ENCODE measurements at regions not wholly inside any gene's neighbourhood (a gene's known extent, or its start where the extent isn't known, plus 50 kb on each side); places are given as distances from the start of the nearest gene placed in this dataset.

GRCh38 chr1:199597152-199597551 lies 430.4 kb upstream of the NR5A2 start:
- Histone ChIP-seq H4K20me1 (ENCODE audit: insufficient read depth, low read length) (no peaks in the 10 kb centered on the region), H3K9me2 (ENCODE audit: low read depth, low read length) (no peaks in the 10 kb centered on the region), H3K4me3 (ENCODE audit: low read depth, low read length, poor library complexity, severe bottlenecking) (no peak overlapping the region), H3K79me2 (ENCODE audit: insufficient read depth, low read length) (no peaks in the 10 kb centered on the region), H3K4me1 (ENCODE audit: insufficient read depth, low read length, severe bottlenecking) (no peaks in the 10 kb centered on the region), H3K4me2 (ENCODE audit: low read length) (no peak overlapping the region), H3F3A (ENCODE audit: insufficient read depth, low read length) (no peaks in the 10 kb centered on the region), H3K9ac (ENCODE audit: low read length) (no peak overlapping the region), H3K27me3 (ENCODE audit: insufficient read depth, low read length) (no peaks in the 10 kb centered on the region), H3K36me3 (ENCODE audit: insufficient read depth, low read length) (no peaks in the 10 kb centered on the region), H3K27ac (ENCODE audit: low read depth, low read length, poor library complexity, severe bottlenecking) (no peak overlapping the region), H2AFZ (ENCODE audit: low read length) (no peak overlapping the region), H3K9me3 (ENCODE audit: low read length) (no peaks in the 10 kb centered on the region)
- TF ChIP-seq CTCF (IDR thresholded peaks at IDR 0.05; ENCODE audit: low read length): no peak
- no peak for TF ChIP-seq EZH2 (IDR thresholded peaks at IDR 0.05; ENCODE audit: borderline replicate concordance, low read length)

GRCh38 chr1:199608414-199608813 lies 419.1 kb upstream of the NR5A2 start:
- H3F3A ChIP-seq (ENCODE audit: insufficient read depth, low read length): no peaks in the 10 kb centered on the region
- no peak for TF ChIP-seq CTCF (IDR thresholded peaks at IDR 0.05; ENCODE audit: low read length)
- no peak for TF ChIP-seq EZH2 (IDR thresholded peaks at IDR 0.05; ENCODE audit: borderline replicate concordance, low read length)

GRCh38 chr1:199612976-199613774 lies 414.3 kb upstream of the NR5A2 start:
- Histone ChIP-seq H4K20me1 (ENCODE audit: insufficient read depth, low read length) (no peaks in the 10 kb centered on the region), H3K4me1 (ENCODE audit: insufficient read depth, low read length, severe bottlenecking) (no peaks in the 10 kb centered on the region), H3F3A (ENCODE audit: insufficient read depth, low read length) (no peaks in the 10 kb centered on the region), H3K4me3 (ENCODE audit: low read depth, low read length, poor library complexity, severe bottlenecking) (no peak overlapping the region), H3K27ac (ENCODE audit: low read depth, low read length, poor library complexity, severe bottlenecking) (no peak overlapping the region), H3K36me3 (ENCODE audit: insufficient read depth, low read length) (no peaks in the 10 kb centered on the region), H3K27me3 (ENCODE audit: insufficient read depth, low read length) (no peaks in the 10 kb centered on the region), H2AFZ (ENCODE audit: low read length) (no peak overlapping the region), H3K9me3 (ENCODE audit: low read length) (no peaks in the 10 kb centered on the region), H3K9me2 (ENCODE audit: low read depth, low read length) (no peaks in the 10 kb centered on the region), H3K9ac (ENCODE audit: low read length) (no peak overlapping the region), H3K4me2 (ENCODE audit: low read length) (no peak overlapping the region), H3K79me2 (ENCODE audit: insufficient read depth, low read length) (no peaks in the 10 kb centered on the region)
- TF ChIP-seq EZH2 (IDR thresholded peaks at IDR 0.05; ENCODE audit: borderline replicate concordance, low read length): no peak
- no peak for TF ChIP-seq CTCF (IDR thresholded peaks at IDR 0.05; ENCODE audit: low read length)

More at GRCh38 chr1:199608414-199608813, 419.1 kb upstream of the NR5A2 start:
- no peak overlapping the region for H3K4me2 ChIP-seq (ENCODE audit: low read length)
- no peak overlapping the region for H3K9ac ChIP-seq (ENCODE audit: low read length)
- no peaks in the 10 kb centered on the region for H3K4me1 ChIP-seq (ENCODE audit: insufficient read depth, low read length, severe bottlenecking)
- H3K27ac ChIP-seq (ENCODE audit: low read depth, low read length, poor library complexity, severe bottlenecking): no peak overlapping the region
- no peaks in the 10 kb centered on the region for H3K9me3 ChIP-seq (ENCODE audit: low read length)
- H3K4me3 ChIP-seq (ENCODE audit: low read depth, low read length, poor library complexity, severe bottlenecking): no peak overlapping the region
- H3K79me2 ChIP-seq (ENCODE audit: insufficient read depth, low read length): no peaks in the 10 kb centered on the region
- no peaks in the 10 kb centered on the region for H4K20me1 ChIP-seq (ENCODE audit: insufficient read depth, low read length)
- no peaks in the 10 kb centered on the region for H3K9me2 ChIP-seq (ENCODE audit: low read depth, low read length)
- no peaks in the 10 kb centered on the region for H3K27me3 ChIP-seq (ENCODE audit: insufficient read depth, low read length)
- no peaks in the 10 kb centered on the region for H3K36me3 ChIP-seq (ENCODE audit: insufficient read depth, low read length)
- H2AFZ ChIP-seq (ENCODE audit: low read length): no peak overlapping the region

Measured in OCI-LY1 (cell line).